MCF 10A (cell line): ENCODE measurements at regions not wholly inside any gene's neighbourhood (a gene's known extent, or its start where the extent isn't known, plus 50 kb on each side); places are given as distances from the start of the nearest gene placed in this dataset.

Experiments
- BruUV-seq: library from RNA; stranded (reverse); fragments of 400-500 nt; replicated peaks from 2 replicates; lab custom pipeline; 2021; lab: Mats Ljungman, UMichigan
- CTCF ChIA-PET: fragments of 300-600 bp; sonication (Branson Sonifier 250); formaldehyde crosslinking; extraction: SDS; loops from one replicate; lab custom pipeline; 2021; ENCODE audit warnings: antibody characterized with exemption, inconsistent platforms; lab: Yijun Ruan, JAX
- POLR2A ChIA-PET: fragments of 300-600, 350-650 bp; sonication (Branson Sonifier 250); formaldehyde crosslinking; extraction: SDS; loops from one replicate; lab custom pipeline; 2020; ENCODE audit warnings: antibody characterized with exemption, inconsistent platforms; lab: Yijun Ruan, JAX
- DNase-seq: peaks from one replicate; pipeline ENCODE4 v3.0.0-alpha.2; 2018; ENCODE audit not compliant: unreplicated experiment
- H3K27ac Mint-ChIP-seq: one replicate; pipeline ENCODE4 v1.8.0; 2022; ENCODE audit warnings: mild to moderate bottlenecking, low read depth, mixed read lengths; ENCODE audit not compliant: unreplicated experiment
- H3K27me3 Mint-ChIP-seq: one replicate; pipeline ENCODE4 v1.8.0; 2022; ENCODE audit warnings: mixed read lengths; ENCODE audit not compliant: insufficient read depth, unreplicated experiment
- H3K36me3 Mint-ChIP-seq: one replicate; pipeline ENCODE4 v1.8.0; 2022; ENCODE audit warnings: mild to moderate bottlenecking, moderate library complexity, mixed read lengths; ENCODE audit not compliant: insufficient read depth, unreplicated experiment
- H3K4me1 Mint-ChIP-seq: one replicate; pipeline ENCODE4 v1.8.0; 2022; ENCODE audit warnings: mixed read lengths; ENCODE audit not compliant: insufficient read depth, unreplicated experiment
- H3K4me3 Mint-ChIP-seq: one replicate; pipeline ENCODE4 v1.8.0; 2022; ENCODE audit warnings: mild to moderate bottlenecking, moderate library complexity, mixed read lengths; ENCODE audit not compliant: unreplicated experiment
- H3K9me3 Mint-ChIP-seq: one replicate; pipeline ENCODE4 v1.8.0; 2022; ENCODE audit warnings: mixed read lengths; ENCODE audit not compliant: unreplicated experiment
- intact Hi-C: fragments of 100-400 bp; cut with micrococcal nuclease; formaldehyde crosslinking; loops from 2 replicates; pipeline ENCODE4 v1.14.1; 2022
- TF ChIP-seq, protein P1 (sequence below): fragments of 200-600 bp; IDR thresholded peaks from one replicate; pipeline ENCODE4 v1.8.0; 2022; ENCODE audit warnings: antibody characterized with exemption, mild to moderate bottlenecking; ENCODE audit not compliant: unreplicated experiment

DNA sequence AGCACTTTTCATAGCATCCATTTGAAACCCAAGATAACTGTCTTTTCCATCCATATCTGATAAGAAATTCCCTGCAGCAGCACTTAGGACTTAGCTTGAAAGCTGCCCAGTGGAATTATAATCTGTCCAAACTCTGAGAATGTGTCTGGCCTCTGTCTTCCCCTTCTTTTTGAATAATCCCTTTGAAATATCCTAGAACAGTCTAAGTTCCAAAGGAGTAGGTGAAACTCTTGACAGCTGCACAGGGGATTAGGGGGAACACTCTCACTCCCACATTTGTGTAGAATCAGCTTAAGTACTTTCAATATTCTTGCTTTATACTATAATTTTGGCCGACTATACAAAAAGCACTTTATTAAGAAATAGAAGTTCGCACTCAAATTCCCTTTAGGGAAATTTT lies 157.7 kb downstream of the PAPSS1 start:
- ChIA-PET POLR2A (no interaction called here), CTCF (interaction anchor here (0.6 kb wide), 1 partner anchor 621 kb away, joined by 4 read pairs; no protein-coding TSS in a partner anchor)
- no peak for DNase-seq
- Mint-ChIP-seq H3K9me3 (peaks cover 28% of the 10 kb centered on the region), H3K36me3 (no peaks in the 10 kb centered on the region), H3K27ac (no peak overlapping the region), H3K27me3 (no peaks in the 10 kb centered on the region), H3K4me1 (no peaks in the 10 kb centered on the region), H3K4me3 (no peak overlapping the region)
- no TSS peak for BruUV-seq
- TF ChIP-seq, protein P1, sequence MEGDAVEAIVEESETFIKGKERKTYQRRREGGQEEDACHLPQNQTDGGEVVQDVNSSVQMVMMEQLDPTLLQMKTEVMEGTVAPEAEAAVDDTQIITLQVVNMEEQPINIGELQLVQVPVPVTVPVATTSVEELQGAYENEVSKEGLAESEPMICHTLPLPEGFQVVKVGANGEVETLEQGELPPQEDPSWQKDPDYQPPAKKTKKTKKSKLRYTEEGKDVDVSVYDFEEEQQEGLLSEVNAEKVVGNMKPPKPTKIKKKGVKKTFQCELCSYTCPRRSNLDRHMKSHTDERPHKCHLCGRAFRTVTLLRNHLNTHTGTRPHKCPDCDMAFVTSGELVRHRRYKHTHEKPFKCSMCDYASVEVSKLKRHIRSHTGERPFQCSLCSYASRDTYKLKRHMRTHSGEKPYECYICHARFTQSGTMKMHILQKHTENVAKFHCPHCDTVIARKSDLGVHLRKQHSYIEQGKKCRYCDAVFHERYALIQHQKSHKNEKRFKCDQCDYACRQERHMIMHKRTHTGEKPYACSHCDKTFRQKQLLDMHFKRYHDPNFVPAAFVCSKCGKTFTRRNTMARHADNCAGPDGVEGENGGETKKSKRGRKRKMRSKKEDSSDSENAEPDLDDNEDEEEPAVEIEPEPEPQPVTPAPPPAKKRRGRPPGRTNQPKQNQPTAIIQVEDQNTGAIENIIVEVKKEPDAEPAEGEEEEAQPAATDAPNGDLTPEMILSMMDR, result no peak
- intact Hi-C loops, result no loop called here

DNA sequence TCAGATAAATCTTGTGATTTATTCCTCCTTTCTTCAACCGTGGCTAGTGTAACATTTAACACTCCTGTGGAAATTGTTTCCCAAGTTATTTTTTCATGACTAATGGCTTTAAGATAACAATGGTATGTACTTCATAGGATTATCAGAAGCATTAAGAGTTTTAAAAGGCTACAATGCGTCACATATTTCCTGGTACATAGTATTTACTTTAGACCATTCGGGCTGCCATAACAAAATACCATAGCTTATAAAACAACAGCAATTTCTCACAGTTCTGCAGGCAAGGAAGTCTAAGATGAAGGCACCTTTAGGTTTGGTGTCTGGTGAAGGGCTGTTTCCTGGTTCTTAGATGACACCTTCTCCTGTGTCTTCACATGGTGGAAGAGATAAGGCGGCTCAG lies 158.6 kb downstream of the PAPSS1 start:
- no peaks in the 10 kb centered on the region for H3K4me1 Mint-ChIP-seq
- intact Hi-C loops, result no loop called here
- peaks cover 20% of the 10 kb centered on the region for H3K9me3 Mint-ChIP-seq
- no peaks in the 10 kb centered on the region for H3K36me3 Mint-ChIP-seq
- H3K27ac Mint-ChIP-seq, result no peak overlapping the region
- no TSS peak for BruUV-seq
- POLR2A ChIA-PET, result no interaction called here
- no peak overlapping the region for H3K4me3 Mint-ChIP-seq
- CTCF ChIA-PET, result interaction anchor here (1.0 kb wide), 1 partner anchor 13 kb away, joined by 3 read pairs; no protein-coding TSS in a partner anchor
- no peak for DNase-seq
- H3K27me3 Mint-ChIP-seq, result no peaks in the 10 kb centered on the region
- TF ChIP-seq, protein P1, result no peak

DNA sequence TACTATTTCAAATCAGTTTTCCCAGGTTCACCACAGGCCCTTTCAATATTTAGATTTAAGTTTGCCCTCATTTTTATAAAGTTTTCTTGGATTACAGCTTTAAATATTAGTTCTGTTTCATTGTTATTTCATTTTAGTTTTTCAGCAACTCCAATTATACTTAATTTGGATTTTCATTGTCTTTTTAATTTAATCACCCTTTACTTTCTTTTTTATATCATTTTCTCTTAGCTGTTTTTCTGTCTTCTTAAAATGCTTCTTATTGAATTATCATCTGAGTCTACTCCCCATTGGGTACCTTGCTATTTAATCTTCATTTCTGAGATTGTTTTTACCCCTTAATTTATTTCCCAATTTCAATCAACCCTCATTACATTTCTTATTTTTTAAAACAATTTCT lies 160.4 kb downstream of the PAPSS1 start:
- Mint-ChIP-seq H3K27me3 (no peaks in the 10 kb centered on the region), H3K4me1 (no peaks in the 10 kb centered on the region), H3K36me3 (no peaks in the 10 kb centered on the region), H3K9me3 (peaks cover 20% of the 10 kb centered on the region), H3K27ac (no peak overlapping the region), H3K4me3 (no peak overlapping the region)
- ChIA-PET CTCF (no interaction called here), POLR2A (no interaction called here)
- no peak for DNase-seq
- intact Hi-C loops, result no loop called here
- BruUV-seq, result no TSS peak
- TF ChIP-seq, protein P1, result no peak

DNA sequence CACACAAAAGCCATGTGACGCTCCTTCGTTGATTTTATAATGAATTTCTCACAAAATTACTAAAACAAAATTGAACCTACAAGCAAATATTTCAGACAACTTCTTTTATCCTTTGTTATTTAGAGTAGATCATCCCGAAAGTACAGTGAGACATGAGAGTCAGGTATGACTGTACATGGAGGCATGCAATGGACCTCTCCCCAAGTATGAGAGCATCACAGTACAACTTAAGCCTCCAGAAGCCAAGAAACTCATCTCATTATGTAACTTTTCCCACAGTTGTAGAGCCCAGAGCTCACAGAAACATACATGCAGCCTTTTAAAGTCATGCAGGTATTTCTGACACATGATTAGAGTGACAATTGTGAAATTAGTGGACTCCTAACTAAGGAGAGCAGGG lies 167.7 kb downstream of the PAPSS1 start:
- ChIA-PET CTCF (no interaction called here), POLR2A (no interaction called here)
- BruUV-seq, result no TSS peak
- Mint-ChIP-seq H3K4me1 (no peaks in the 10 kb centered on the region), H3K4me3 (no peak overlapping the region), H3K27me3 (no peaks in the 10 kb centered on the region), H3K27ac (no peak overlapping the region), H3K36me3 (no peaks in the 10 kb centered on the region), H3K9me3 (no peaks in the 10 kb centered on the region)
- no peak for DNase-seq
- TF ChIP-seq, protein P1, result no peak
- intact Hi-C loops, result no loop called here
